SK-N-SH treated with all-trans-retinoic acid at 6 μM for 48 hours (cell line): ENCODE measurements at regions not wholly inside any gene's neighbourhood (a gene's known extent, or its start where the extent isn't known, plus 50 kb on each side); places are given as distances from the start of the nearest gene placed in this dataset.
A peak's percentile ranks its signal among the peaks of the same experiment; 100 is the strongest.

Experiments
- ATAC-seq: fragments of 200-7000 bp; cut with Tn5 transposase; 3 replicates; pipeline ENCODE4 v1.9.1; 2020; ENCODE audit warnings: mild to moderate bottlenecking, moderate library complexity
- ARNTL ChIP-seq: fragments of 450-650 bp; formaldehyde crosslinking; IDR thresholded peaks from 2 replicates; pipeline ENCODE4 v1.5.0; 2020; ENCODE audit warnings: low read depth, mild to moderate bottlenecking, moderate library complexity, borderline replicate concordance
- BACH2 ChIP-seq: fragments of 250-450 bp; sonication (Bioruptor Pico); IDR thresholded peaks from 2 replicates; pipeline ENCODE4 v1.9.0; 2021; ENCODE audit warnings: mild to moderate bottlenecking, borderline replicate concordance
- CREB5 ChIP-seq: fragments of 250-450 bp; sonication (Bioruptor Pico); IDR thresholded peaks from 2 replicates; pipeline ENCODE4 v1.5.1; 2020; ENCODE audit warnings: low read depth, mild to moderate bottlenecking, moderate library complexity
- CSDC2 ChIP-seq: fragments of 250-450 bp; sonication (Bioruptor Pico); IDR thresholded peaks from 2 replicates; pipeline ENCODE4 v1.5.0; 2020; ENCODE audit warnings: mild to moderate bottlenecking, moderate library complexity
- CSRNP3 ChIP-seq: fragments of 250-450 bp; sonication (Bioruptor Pico); IDR thresholded peaks from 2 replicates; pipeline ENCODE4 v1.5.1; 2021; ENCODE audit warnings: mild to moderate bottlenecking, moderate library complexity
- ESRRG ChIP-seq: fragments of 250-450 bp; sonication (Bioruptor Pico); IDR thresholded peaks from 2 replicates; pipeline ENCODE4 v1.6.1; 2021; ENCODE audit warnings: mild to moderate bottlenecking
- ISL1 ChIP-seq: fragments of 250-450 bp; sonication (Bioruptor Pico); IDR thresholded peaks from 2 replicates; pipeline ENCODE4 v2.1.2; 2022; ENCODE audit warnings: mild to moderate bottlenecking, moderate library complexity
- OSR1 ChIP-seq: fragments of 250-450 bp; sonication (Bioruptor Pico); IDR thresholded peaks from 2 replicates; pipeline ENCODE4 v1.8.0; 2022; ENCODE audit warnings: moderate library complexity, mild to moderate bottlenecking, inconsistent platforms
- PATZ1 ChIP-seq: fragments of 250-450 bp; sonication (Bioruptor Pico); IDR thresholded peaks from 2 replicates; pipeline ENCODE4 v1.8.0; 2020; ENCODE audit warnings: mild to moderate bottlenecking, moderate library complexity, borderline replicate concordance
- POU6F1 ChIP-seq: fragments of 250-450 bp; sonication (Bioruptor Pico); IDR thresholded peaks from 2 replicates; pipeline ENCODE4 v1.8.0; 2021; ENCODE audit warnings: low read depth, mild to moderate bottlenecking, moderate library complexity, borderline replicate concordance
- PPARA ChIP-seq: fragments of 250-450 bp; sonication (Bioruptor Pico); IDR thresholded peaks from 2 replicates; pipeline ENCODE4 v1.5.0; 2020; ENCODE audit warnings: mild to moderate bottlenecking, borderline replicate concordance
- RARB ChIP-seq: fragments of 250-450 bp; sonication (Bioruptor Pico); IDR thresholded peaks from 2 replicates; pipeline ENCODE4 v1.8.0; 2021; ENCODE audit warnings: mild to moderate bottlenecking, moderate library complexity
- SNAI2 ChIP-seq: fragments of 250-450 bp; sonication (Bioruptor Pico); IDR thresholded peaks from 2 replicates; pipeline ENCODE4 v1.5.0; 2020; ENCODE audit warnings: mild to moderate bottlenecking, moderate library complexity
- TCF4 ChIP-seq: fragments of 250-450 bp; sonication (Bioruptor Pico); IDR thresholded peaks from 2 replicates; pipeline ENCODE4 v1.8.0; 2021; ENCODE audit warnings: mild to moderate bottlenecking, moderate library complexity, borderline replicate concordance
- TOX ChIP-seq: fragments of 250-450 bp; sonication (Bioruptor Pico); IDR thresholded peaks from 2 replicates; pipeline ENCODE4 v1.8.0; 2021; ENCODE audit warnings: mild to moderate bottlenecking, moderate library complexity, borderline replicate concordance
- TSHZ2 ChIP-seq: fragments of 250-450 bp; sonication (Bioruptor Pico); IDR thresholded peaks from 2 replicates; pipeline ENCODE4 v1.5.0; 2020; ENCODE audit warnings: mild to moderate bottlenecking, moderate library complexity
- ZC3H10 ChIP-seq: fragments of 250-450 bp; sonication (Bioruptor Pico); IDR thresholded peaks from 2 replicates; pipeline ENCODE4 v1.5.1; 2021; ENCODE audit warnings: mild to moderate bottlenecking, moderate library complexity
- ZFP3 ChIP-seq: fragments of 250-450 bp; sonication (Bioruptor Pico); IDR thresholded peaks from 2 replicates; pipeline ENCODE4 v1.5.0; 2020; ENCODE audit warnings: mild to moderate bottlenecking, moderate library complexity
- ZFP30 ChIP-seq: fragments of 450-650 bp; formaldehyde crosslinking; IDR thresholded peaks from 2 replicates; pipeline ENCODE4 v1.5.0; 2022; ENCODE audit warnings: mild to moderate bottlenecking, moderate library complexity
- ZNF565 ChIP-seq: fragments of 450-650 bp; formaldehyde crosslinking; conservative IDR thresholded peaks from 2 replicates; pipeline ENCODE4 v1.5.0; 2020; ENCODE audit warnings: low read depth, mild to moderate bottlenecking, moderate library complexity
- ZNF70 ChIP-seq: fragments of 450-650 bp; formaldehyde crosslinking; IDR thresholded peaks from 2 replicates; pipeline ENCODE4 v1.5.0; 2020; ENCODE audit warnings: mild to moderate bottlenecking, moderate library complexity
- ZNF8 ChIP-seq: fragments of 450-650 bp; formaldehyde crosslinking; IDR thresholded peaks from 2 replicates; pipeline ENCODE4 v1.5.0; 2020; ENCODE audit warnings: mild to moderate bottlenecking, moderate library complexity

DNA sequence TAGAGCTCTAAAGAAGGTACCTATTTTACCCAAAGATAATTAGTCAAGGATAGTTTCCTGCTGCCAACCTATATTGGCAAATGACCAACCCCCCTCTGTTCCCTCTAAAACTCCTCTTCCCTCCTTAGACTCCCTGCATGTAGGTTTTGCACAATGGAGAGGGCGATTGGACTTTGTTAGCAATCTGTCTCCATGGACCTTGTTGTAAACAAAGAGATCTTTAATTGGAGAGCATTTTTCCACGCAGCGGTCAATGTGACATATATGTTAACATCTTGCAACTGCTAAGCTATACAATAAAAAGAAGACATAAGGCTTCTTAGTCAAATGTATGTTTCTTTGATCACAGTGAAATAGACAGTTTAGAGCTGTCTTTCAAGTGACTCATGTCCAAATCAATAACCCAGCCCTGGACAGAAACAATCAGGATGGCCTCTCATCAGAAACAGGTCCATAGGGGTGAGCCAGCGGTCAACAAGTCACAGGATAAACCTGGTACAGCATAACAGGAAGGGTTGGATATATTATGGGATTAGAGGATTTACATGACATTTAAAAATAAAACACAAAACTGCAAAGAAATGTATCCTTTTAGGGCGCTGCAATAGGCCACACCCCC is 69.7 kb upstream of the UBL3 start:
- ATAC-seq = no peak
- no peak for TF ChIP-seq TOX (CRISPR knock-in tag)
- no peak for TF ChIP-seq PPARA
- no peak for TF ChIP-seq POU6F1
- no peak for TF ChIP-seq SNAI2 (CRISPR knock-in tag)
- TF ChIP-seq ZNF565 (CRISPR knock-in tag) = no peak
- TF ChIP-seq ESRRG (CRISPR knock-in tag) = no peak
- no peak for TF ChIP-seq ZC3H10 (CRISPR knock-in tag)
- TF ChIP-seq ZFP3 = no peak
- no peak for TF ChIP-seq CREB5 (CRISPR knock-in tag)
- TF ChIP-seq TSHZ2 (CRISPR knock-in tag) = no peak
- no peak for TF ChIP-seq OSR1
- TF ChIP-seq TCF4 (CRISPR knock-in tag) = no peak
- no peak for TF ChIP-seq CSRNP3 (CRISPR knock-in tag)
- TF ChIP-seq ISL1 (CRISPR knock-in tag) = no peak
- no peak for TF ChIP-seq RARB (CRISPR knock-in tag)
- no peak for TF ChIP-seq BACH2 (CRISPR knock-in tag)
- no peak for TF ChIP-seq CSDC2 (CRISPR knock-in tag)
- TF ChIP-seq, all 23 proteins: peak for 0

DNA sequence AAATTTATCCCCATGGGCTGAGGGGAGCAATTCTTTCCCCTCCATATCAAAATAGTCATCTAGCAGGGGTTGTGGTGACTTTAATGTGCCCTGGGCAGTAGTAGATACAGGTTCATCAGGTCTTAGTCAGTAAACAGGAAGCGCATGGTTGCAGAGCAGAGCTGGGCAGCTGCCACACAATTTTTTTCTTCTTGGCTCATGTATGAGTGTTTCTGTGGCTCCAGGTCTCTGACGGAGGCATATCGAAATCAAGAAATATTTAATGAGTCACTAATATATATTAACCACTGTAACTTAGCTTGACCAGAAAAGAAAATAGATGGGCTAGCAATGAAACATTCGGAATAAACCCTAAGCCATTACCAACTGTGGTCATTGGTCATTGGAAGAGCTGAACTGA is 68.4 kb upstream of the UBL3 start:
- TF ChIP-seq PATZ1 (CRISPR knock-in tag) (no peak), ARNTL (CRISPR knock-in tag) (no peak), OSR1 (no peak), ZNF70 (no peak)
- TF ChIP-seq, all 23 proteins: peak for 0
- peak; percentile 61 for ATAC-seq

GRCh38 chr13:29917650-29918049 is 67.2 kb upstream of the UBL3 start:
- TF ChIP-seq ZFP3 (no peak), ZNF70 (no peak), ISL1 (CRISPR knock-in tag) (no peak), BACH2 (CRISPR knock-in tag) (no peak), ESRRG (CRISPR knock-in tag) (no peak), POU6F1 (no peak), TOX (CRISPR knock-in tag) (no peak), CSDC2 (CRISPR knock-in tag) (no peak), SNAI2 (CRISPR knock-in tag) (no peak), ZFP30 (no peak), ZNF8 (CRISPR knock-in tag) (no peak), ARNTL (CRISPR knock-in tag) (no peak), RARB (CRISPR knock-in tag) (no peak)
- ATAC-seq = no peak
